Spleen (tissue), 11 donors: ENCODE measurements at regions not wholly inside any gene's neighbourhood (a gene's known extent, or its start where the extent isn't known, plus 50 kb on each side); places are given as distances from the start of the nearest gene placed in this dataset.

Experiments used
- DNase-seq: peaks from one replicate; pipeline ENCODE4 v3.0.0-alpha.2; 2020
- H3K27ac ChIP-seq, 8 donors: fragments of 200-600 bp; sonication (generic) in 7 of 8; 1 replicate in 4 of 8; 2 replicates in 4 of 8; pipeline versions ENCODE4 v1.5.0 to v1.8.0; 2016 to 2021; ENCODE audit warnings: inconsistent platforms in 4 of 8, mild to moderate bottlenecking in 4 of 8, moderate library complexity in 1 of 8
- H3K27me3 ChIP-seq, 7 donors: fragments of 200-600 bp; sonication (generic) in 6 of 7; replicated peaks in 1 of 7; 1 replicate in 4 of 7; 2 replicates in 3 of 7; pipeline versions ENCODE4 v1.5.0 to v1.8.0; 2016 to 2021; ENCODE audit warnings: inconsistent platforms in 3 of 7, mild to moderate bottlenecking in 1 of 7
- H3K36me3 ChIP-seq, 6 donors: fragments of 200-600 bp; sonication (generic) in 5 of 6; 1 replicate in 4 of 6; 2 replicates in 2 of 6; pipeline versions ENCODE4 v1.5.0 to v1.8.0; 2016 to 2021; ENCODE audit warnings: inconsistent platforms in 2 of 6
- H3K4me1 ChIP-seq, 6 donors: fragments of 200-600 bp; sonication (generic) in 5 of 6; 1 replicate in 3 of 6; 2 replicates in 3 of 6; pipeline versions ENCODE4 v1.5.0 to v1.8.0; 2016 to 2021; ENCODE audit warnings: inconsistent platforms in 3 of 6
- H3K4me3 ChIP-seq, 8 donors: fragments of 200-600 bp; sonication (generic) in 7 of 8; 1 replicate in 4 of 8; 2 replicates in 4 of 8; pipeline versions ENCODE4 v1.5.0 to v1.8.0; 2016 to 2021; ENCODE audit warnings: inconsistent platforms in 4 of 8, mild to moderate bottlenecking in 4 of 8, moderate library complexity in 2 of 8
- H3K9me3 ChIP-seq, 8 donors: fragments of 200-600 bp; sonication (generic) in 7 of 8; 1 replicate in 4 of 8; 2 replicates in 4 of 8; pipeline versions ENCODE4 v1.5.0 to v1.8.0; 2016 to 2021; ENCODE audit warnings: inconsistent platforms in 4 of 8
- POLR2A ChIP-seq, 3 donors: fragments of 450-650 bp; IDR thresholded peaks; one replicate each; pipeline ENCODE4 v1.5.1; 2017; ENCODE audit warnings: antibody characterized with exemption in 3 of 3, mild to moderate bottlenecking in 1 of 3
- POLR2AphosphoS5 ChIP-seq, 3 donors: sonication (generic); formaldehyde crosslinking; IDR thresholded peaks; one replicate each; pipeline ENCODE4 v1.5.1; 2017; ENCODE audit warnings: antibody characterized with exemption in 3 of 3
- WGBS, 5 donors: extraction: QIAGEN DNeasy Blood & Tissue Kit in 3 of 5; methylation state at CpG; one replicate each; pipeline versions ENCODE4 v1.1.5 to v1.1.7; 2013 to 2018; 5-methylcytosine and 5-hydroxymethylcytosine counted together
- intact Hi-C: fragments of 100-400 bp; cut with DNase I; formaldehyde crosslinking; loops from one replicate; pipeline ENCODE4 v1.15.0; 2023; ENCODE audit warnings: low total_unique reads
- TF ChIP-seq, protein P1 (sequence below), 11 experiments: fragments of 200-600 bp in 7 of 11; fragments of 450-650 bp in 4 of 11; sonication (generic) in 4 of 11; IDR thresholded peaks in 8 of 11; conservative IDR thresholded peaks in 3 of 11; 1 replicate in 7 of 11; 2 replicates in 4 of 11; pipeline versions ENCODE4 v1.4.0 to v1.8.0; 2016 to 2021; ENCODE audit warnings: antibody characterized with exemption in 11 of 11, inconsistent platforms in 4 of 11, mild to moderate bottlenecking in 1 of 11
- donor health status: healthy with polysubstance abuse.
- donor health status: DM: no; HTN: no; CAD: no; lungs with moderate emphysema.
- donor health status: DM: no; HTN: no; CAD: no.
- donor health status: Bipolar disorder and iron deficiency.
- donor health status: healthy.
- donor health status: DM: no; HTN: no; CAD: no.
- donor health status: DM: yes; HTN: yes; CAD: no.

DNA sequence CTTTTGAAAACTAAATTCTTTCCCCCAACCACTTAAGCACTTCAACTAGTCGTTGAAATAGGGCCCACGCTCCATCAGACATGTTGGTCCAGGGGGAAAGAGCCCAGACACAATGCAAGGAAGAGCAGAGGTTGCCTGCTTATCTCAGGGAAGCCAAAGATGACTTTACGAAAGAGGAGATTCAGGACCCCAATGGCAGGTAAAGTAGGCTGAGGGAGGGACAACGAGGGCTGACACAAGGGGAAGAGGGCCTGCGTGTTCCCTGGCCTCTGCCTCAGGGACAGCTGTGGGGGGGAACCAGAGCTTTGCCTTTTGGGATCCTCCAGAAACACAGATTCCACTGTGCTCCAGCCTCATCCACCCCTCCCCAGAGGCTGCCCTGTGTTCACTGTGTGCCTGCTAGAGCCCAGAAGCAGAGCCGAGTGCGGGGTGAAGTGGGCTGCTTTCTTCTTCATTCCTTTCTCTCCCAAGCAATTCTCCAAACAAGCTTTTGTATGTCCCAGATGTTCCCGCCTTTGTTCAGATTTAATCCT is 135.5 kb upstream of the GRIK3 start:
- H3K4me1 ChIP-seq: no peaks in the 10 kb centered on the region
- intact Hi-C loops: no loop called here
- 74 to 82% (median 80%) methylated on average over 8 of the region's 8 CpGs for WGBS, 5 donors
- no peak overlapping the region for H3K4me3 ChIP-seq
- H3K27ac ChIP-seq: no peak overlapping the region
- peaks cover 2 to 23% (median 9%) of the 10 kb centered on the region in 8 donors for H3K9me3 ChIP-seq
- no peak for TF ChIP-seq POLR2AphosphoS5 (IDR thresholded peaks at IDR 0.05)
- TF ChIP-seq, protein P1, sequence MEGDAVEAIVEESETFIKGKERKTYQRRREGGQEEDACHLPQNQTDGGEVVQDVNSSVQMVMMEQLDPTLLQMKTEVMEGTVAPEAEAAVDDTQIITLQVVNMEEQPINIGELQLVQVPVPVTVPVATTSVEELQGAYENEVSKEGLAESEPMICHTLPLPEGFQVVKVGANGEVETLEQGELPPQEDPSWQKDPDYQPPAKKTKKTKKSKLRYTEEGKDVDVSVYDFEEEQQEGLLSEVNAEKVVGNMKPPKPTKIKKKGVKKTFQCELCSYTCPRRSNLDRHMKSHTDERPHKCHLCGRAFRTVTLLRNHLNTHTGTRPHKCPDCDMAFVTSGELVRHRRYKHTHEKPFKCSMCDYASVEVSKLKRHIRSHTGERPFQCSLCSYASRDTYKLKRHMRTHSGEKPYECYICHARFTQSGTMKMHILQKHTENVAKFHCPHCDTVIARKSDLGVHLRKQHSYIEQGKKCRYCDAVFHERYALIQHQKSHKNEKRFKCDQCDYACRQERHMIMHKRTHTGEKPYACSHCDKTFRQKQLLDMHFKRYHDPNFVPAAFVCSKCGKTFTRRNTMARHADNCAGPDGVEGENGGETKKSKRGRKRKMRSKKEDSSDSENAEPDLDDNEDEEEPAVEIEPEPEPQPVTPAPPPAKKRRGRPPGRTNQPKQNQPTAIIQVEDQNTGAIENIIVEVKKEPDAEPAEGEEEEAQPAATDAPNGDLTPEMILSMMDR (IDR thresholded peaks at IDR 0.05 in 8 of 11, conservative IDR thresholded peaks at IDR 0.05 in 3 of 11): no peak
- TF ChIP-seq POLR2A (IDR thresholded peaks at IDR 0.05): no peak
- H3K36me3 ChIP-seq: no peaks in the 10 kb centered on the region
- no peak for DNase-seq
- H3K27me3 ChIP-seq: peaks cover 0 to 43% (median 0%) of the 10 kb centered on the region in 7 donors

DNA sequence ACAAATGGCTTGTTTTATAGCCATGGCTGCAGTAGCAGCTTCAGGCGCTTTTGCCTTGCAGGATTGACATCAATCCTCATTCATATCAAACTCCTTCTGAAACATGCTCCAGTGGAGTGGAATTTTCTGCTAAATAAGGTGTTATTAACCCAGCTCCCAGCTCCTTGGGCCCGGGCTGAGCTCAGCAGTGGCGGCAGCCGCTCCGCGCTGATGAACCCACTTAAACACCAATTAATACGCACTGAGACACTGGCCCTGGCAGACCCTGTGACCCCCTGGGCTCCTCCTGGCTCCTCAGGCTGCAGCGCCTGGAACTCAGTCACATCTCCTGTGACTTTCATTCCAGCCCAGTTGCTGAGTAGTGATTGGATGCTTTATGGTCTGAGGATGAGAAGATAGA is 137.4 kb upstream of the GRIK3 start:
- intact Hi-C loops: no loop called here
- no peak for DNase-seq
- H3K9me3 ChIP-seq: peaks cover 0 to 16% (median 0%) of the 10 kb centered on the region in 8 donors
- 70 to 84% (median 80%) methylated on average over 8 of the region's 8 CpGs for WGBS, 5 donors
- no peak overlapping the region for H3K27ac ChIP-seq
- H3K36me3 ChIP-seq: no peaks in the 10 kb centered on the region
- no peak overlapping the region for H3K4me3 ChIP-seq
- peaks cover 0 to 48% (median 0%) of the 10 kb centered on the region in 7 donors for H3K27me3 ChIP-seq
- TF ChIP-seq POLR2AphosphoS5 (IDR thresholded peaks at IDR 0.05) (no peak), POLR2A (IDR thresholded peaks at IDR 0.05) (no peak)
- TF ChIP-seq, protein P1 (IDR thresholded peaks at IDR 0.05 in 8 of 11, conservative IDR thresholded peaks at IDR 0.05 in 3 of 11): no peak
- no peaks in the 10 kb centered on the region for H3K4me1 ChIP-seq

DNA sequence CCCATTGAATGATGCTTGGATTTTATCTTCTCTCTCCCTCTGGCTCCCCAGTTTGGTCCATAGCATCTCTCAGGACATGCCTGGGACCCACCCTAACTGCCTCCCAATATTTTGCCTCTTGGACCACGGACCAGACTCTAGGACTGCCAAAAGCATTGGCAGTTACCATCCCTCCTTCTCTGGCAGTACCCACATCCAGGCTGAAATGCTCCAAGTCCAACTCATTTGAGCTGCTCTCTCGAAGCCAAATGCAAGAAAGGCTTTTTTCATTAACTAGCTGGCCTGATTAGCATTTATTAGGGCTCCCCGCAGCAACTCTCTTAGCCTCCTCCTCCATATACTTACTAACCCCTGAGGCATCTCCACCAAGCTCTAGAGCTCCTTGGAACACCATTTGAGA is 140.0 kb upstream of the GRIK3 start:
- Histone ChIP-seq H3K36me3 (no peaks in the 10 kb centered on the region), H3K27me3 (peaks cover 0 to 62% (median 0%) of the 10 kb centered on the region in 7 donors), H3K9me3 (no peaks in the 10 kb centered on the region), H3K4me3 (no peak overlapping the region), H3K4me1 (no peaks in the 10 kb centered on the region), H3K27ac (no peak overlapping the region)
- 45 to 69% (median 63%) methylated on average over 3 of the region's 3 CpGs for WGBS, 5 donors
- no peak for DNase-seq
- no peak for TF ChIP-seq POLR2A (IDR thresholded peaks at IDR 0.05)
- intact Hi-C loops: no loop called here

DNA sequence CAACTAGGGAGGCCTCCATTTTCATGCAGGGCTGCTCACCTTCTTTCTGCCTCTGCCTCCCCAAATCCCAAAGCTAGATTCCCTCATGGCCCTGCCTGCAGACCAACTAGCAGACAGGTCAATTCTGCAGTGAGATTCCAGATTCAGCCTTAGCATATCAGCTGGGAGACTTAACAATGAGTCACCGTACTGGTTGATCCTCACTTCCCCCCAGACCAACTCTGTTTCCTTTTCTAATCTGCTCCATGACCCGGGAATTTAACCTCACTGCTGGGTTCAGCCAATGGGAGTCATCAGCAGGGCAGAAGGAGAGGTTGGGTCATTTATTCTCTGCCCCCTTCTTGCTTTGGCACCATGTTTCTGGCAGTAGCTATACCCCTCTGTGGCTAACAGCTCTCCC is 140.6 kb upstream of the GRIK3 start:
- 15 to 33% (median 24%) methylated on average over 2 of the region's 2 CpGs for WGBS, 5 donors
- TF ChIP-seq, protein P1 (IDR thresholded peaks at IDR 0.05 in 8 of 11, conservative IDR thresholded peaks at IDR 0.05 in 3 of 11): no peak
- no peak for TF ChIP-seq POLR2A (IDR thresholded peaks at IDR 0.05)
- no peak for TF ChIP-seq POLR2AphosphoS5 (IDR thresholded peaks at IDR 0.05)
- Histone ChIP-seq H3K36me3 (no peaks in the 10 kb centered on the region), H3K27ac (no peak overlapping the region), H3K9me3 (no peaks in the 10 kb centered on the region), H3K4me3 (no peak overlapping the region), H3K27me3 (peaks cover 0 to 62% (median 0%) of the 10 kb centered on the region in 7 donors), H3K4me1 (no peaks in the 10 kb centered on the region)
- no peak for DNase-seq
- intact Hi-C loops: no loop called here
